Panc1 (cell line): ENCODE measurements at regions not wholly inside any gene's neighbourhood (a gene's known extent, or its start where the extent isn't known, plus 50 kb on each side); places are given as distances from the start of the nearest gene placed in this dataset.

Experiments
- CTCF ChIP-seq: fragments of 450-650 bp; IDR thresholded peaks from 2 replicates; pipeline ENCODE4 v1.5.1; 2017; ENCODE audit warnings: mild to moderate bottlenecking
- REST ChIP-seq, 2 experiments: IDR thresholded peaks; 2 replicates each; pipeline ENCODE4 v1.6.1; 2011 to 2012; ENCODE audit warnings: low read depth in 2 of 2, control low read depth in 1 of 2, low read length in 1 of 2, mild to moderate bottlenecking in 1 of 2, moderate library complexity in 1 of 2; ENCODE audit not compliant: insufficient read depth in 1 of 2

DNA sequence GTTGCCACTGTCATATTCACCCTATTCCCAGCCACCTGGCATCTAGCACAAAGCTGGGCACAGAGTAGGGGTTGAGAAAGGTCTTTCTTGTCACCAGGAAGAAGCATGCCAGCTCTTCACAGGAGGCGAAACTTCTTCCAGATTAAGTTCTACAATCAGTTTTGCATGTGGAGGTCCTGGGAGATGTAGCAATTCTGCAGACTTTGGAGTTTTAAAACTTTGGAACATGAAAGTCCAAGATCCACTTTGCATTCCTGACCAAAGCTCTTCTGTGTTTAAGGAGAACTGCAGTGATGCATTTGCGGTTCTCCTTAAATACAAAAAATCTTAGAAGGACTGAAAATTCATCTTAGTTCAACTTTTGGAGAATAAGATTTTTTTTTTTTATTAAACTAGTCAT is 258.5 kb upstream of the USP24 start:
- TF ChIP-seq CTCF: no peak
- TF ChIP-seq REST (IDR thresholded peaks at IDR 0.05; ENCODE audit: insufficient read depth in 1 of 2, low read depth in 2 of 2, low read length in 1 of 2): no peak
